ENCODE measurements at regions not wholly inside any gene's neighbourhood (a gene's known extent, or its start where the extent isn't known, plus 50 kb on each side); places are given as distances from the start of the nearest gene placed in this dataset.

DNA sequence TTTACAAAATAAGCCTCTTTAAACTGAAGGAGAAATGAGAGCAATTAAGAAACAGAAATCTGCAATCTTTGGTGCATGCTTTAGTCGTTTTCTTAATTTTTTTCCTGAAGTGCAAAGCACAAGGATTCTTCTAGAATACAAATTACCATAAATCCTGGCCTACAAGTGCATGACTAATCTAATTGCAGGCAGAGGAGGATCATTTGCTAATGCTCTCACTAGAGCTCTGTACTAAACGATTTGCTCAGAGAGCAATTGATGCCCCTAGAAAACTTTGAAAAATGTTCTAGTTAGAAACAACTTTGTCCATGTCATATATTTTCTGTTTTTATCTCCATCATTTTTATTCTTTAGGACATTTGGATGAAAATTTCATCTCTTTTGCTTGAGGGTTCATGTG is 193.2 kb downstream of the POU4F1 start:
- TF ChIP-seq, protein P1, sequence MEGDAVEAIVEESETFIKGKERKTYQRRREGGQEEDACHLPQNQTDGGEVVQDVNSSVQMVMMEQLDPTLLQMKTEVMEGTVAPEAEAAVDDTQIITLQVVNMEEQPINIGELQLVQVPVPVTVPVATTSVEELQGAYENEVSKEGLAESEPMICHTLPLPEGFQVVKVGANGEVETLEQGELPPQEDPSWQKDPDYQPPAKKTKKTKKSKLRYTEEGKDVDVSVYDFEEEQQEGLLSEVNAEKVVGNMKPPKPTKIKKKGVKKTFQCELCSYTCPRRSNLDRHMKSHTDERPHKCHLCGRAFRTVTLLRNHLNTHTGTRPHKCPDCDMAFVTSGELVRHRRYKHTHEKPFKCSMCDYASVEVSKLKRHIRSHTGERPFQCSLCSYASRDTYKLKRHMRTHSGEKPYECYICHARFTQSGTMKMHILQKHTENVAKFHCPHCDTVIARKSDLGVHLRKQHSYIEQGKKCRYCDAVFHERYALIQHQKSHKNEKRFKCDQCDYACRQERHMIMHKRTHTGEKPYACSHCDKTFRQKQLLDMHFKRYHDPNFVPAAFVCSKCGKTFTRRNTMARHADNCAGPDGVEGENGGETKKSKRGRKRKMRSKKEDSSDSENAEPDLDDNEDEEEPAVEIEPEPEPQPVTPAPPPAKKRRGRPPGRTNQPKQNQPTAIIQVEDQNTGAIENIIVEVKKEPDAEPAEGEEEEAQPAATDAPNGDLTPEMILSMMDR (IDR thresholded peaks at IDR 0.05) = no peak
- TF ChIP-seq POLR2A (IDR thresholded peaks at IDR 0.05) = no peak
